GM23338 (cell line): ENCODE measurements at regions not wholly inside any gene's neighbourhood (a gene's known extent, or its start where the extent isn't known, plus 50 kb on each side); places are given as distances from the start of the nearest gene placed in this dataset.

ENCODE experiments used
- ATAC-seq: fragments of 200-7000 bp; cut with Tn5 transposase; 3 replicates; pipeline ENCODE4 v1.9.1; 2020
- DNase-seq: peaks from one replicate; pipeline ENCODE4 v3.0.0-alpha.2; 2015; ENCODE audit warnings: low spot score
- H2AFZ ChIP-seq: fragments of 200-600 bp; sonication (generic); 2 replicates; pipeline ENCODE4 v1.8.0; 2016; ENCODE audit warnings: antibody characterized with exemption, mild to moderate bottlenecking, moderate library complexity
- H3F3A ChIP-seq: fragments of 200-600 bp; sonication (generic); replicated peaks from 2 replicates; pipeline ENCODE4 v1.8.0; 2017; ENCODE audit warnings: antibody characterized with exemption, mixed run types, low read depth
- H3K27ac ChIP-seq: fragments of 200-600 bp; sonication (generic); 2 replicates; pipeline ENCODE4 v1.6.1; 2016; ENCODE audit warnings: low read depth
- H3K27me3 ChIP-seq: fragments of 200-600 bp; sonication (generic); 2 replicates; pipeline ENCODE4 v1.8.0; 2016; ENCODE audit warnings: mild to moderate bottlenecking, mixed run types, moderate library complexity; ENCODE audit not compliant: insufficient read depth
- H3K36me3 ChIP-seq: fragments of 200-600 bp; sonication (generic); 2 replicates; pipeline ENCODE4 v1.8.0; 2016; ENCODE audit warnings: mild to moderate bottlenecking; ENCODE audit not compliant: insufficient read depth
- H3K4me1 ChIP-seq: fragments of 200-600 bp; sonication (generic); 2 replicates; pipeline ENCODE4 v1.8.0; 2016; ENCODE audit warnings: mild to moderate bottlenecking, moderate library complexity; ENCODE audit not compliant: insufficient read depth
- H3K4me2 ChIP-seq: fragments of 200-600 bp; sonication (generic); 2 replicates; pipeline ENCODE4 v1.7.1; 2017; ENCODE audit warnings: mixed run types
- H3K4me3 ChIP-seq: fragments of 200-600 bp; sonication (generic); 2 replicates; pipeline ENCODE4 v1.6.1; 2016; ENCODE audit warnings: mixed run types
- H3K79me2 ChIP-seq: fragments of 200-600 bp; sonication (generic); replicated peaks from 2 replicates; pipeline ENCODE4 v1.8.0; 2017; ENCODE audit warnings: mild to moderate bottlenecking; ENCODE audit not compliant: insufficient read depth
- H3K9me2 ChIP-seq: fragments of 200-600 bp; sonication (generic); 2 replicates; pipeline ENCODE4 v1.8.0; 2017; ENCODE audit not compliant: insufficient read depth
- H4K20me1 ChIP-seq: fragments of 200-600 bp; sonication (generic); replicated peaks from 2 replicates; pipeline ENCODE4 v1.8.0; 2017; ENCODE audit warnings: mild to moderate bottlenecking; ENCODE audit not compliant: insufficient read depth
- H3K27ac Mint-ChIP-seq: 2 replicates; pipeline ENCODE4 v1.8.0; 2020; ENCODE audit warnings: inconsistent platforms, mild to moderate bottlenecking, moderate library complexity, mixed read lengths
- H3K27me3 Mint-ChIP-seq: 3 replicates; pipeline ENCODE4 v1.8.0; 2022; ENCODE audit warnings: low read depth, mild to moderate bottlenecking, moderate library complexity, mixed read lengths, inconsistent platforms; ENCODE audit not compliant: insufficient read depth, poor library complexity
- H3K36me3 Mint-ChIP-seq: 3 replicates; pipeline ENCODE4 v1.8.0; 2021; ENCODE audit warnings: low read depth, mild to moderate bottlenecking, inconsistent platforms, moderate library complexity, mixed read lengths
- H3K4me1 Mint-ChIP-seq: 3 replicates; pipeline ENCODE4 v1.8.0; 2020; ENCODE audit warnings: mild to moderate bottlenecking, inconsistent platforms, mixed read lengths
- H3K4me3 Mint-ChIP-seq: 3 replicates; pipeline ENCODE4 v1.8.0; 2021; ENCODE audit warnings: moderate library complexity, mild to moderate bottlenecking, inconsistent platforms, mixed read lengths
- H3K9me3 Mint-ChIP-seq: 3 replicates; pipeline ENCODE4 v1.8.0; 2020; ENCODE audit warnings: moderate library complexity, mild to moderate bottlenecking, inconsistent platforms, mixed read lengths
- CTCF ChIP-seq, 2 experiments: fragments of 200-600 bp in 1 of 2; sonication (generic) in 1 of 2; conservative IDR thresholded peaks; 2 replicates each; pipeline versions ENCODE4 v1.5.1 to v1.6.1; 2016 to 2017; ENCODE audit warnings: antibody characterized with exemption in 2 of 2, low read depth in 2 of 2, mild to moderate bottlenecking in 2 of 2, moderate library complexity in 1 of 2
- ETS1 ChIP-seq: IDR thresholded peaks from 2 replicates; pipeline ENCODE4 v1.6.1; 2016; ENCODE audit warnings: antibody characterized with exemption
- EZH2 ChIP-seq: fragments of 200-600 bp; sonication (generic); IDR thresholded peaks from one replicate; pipeline ENCODE4 v1.8.0; 2017; ENCODE audit warnings: antibody characterized with exemption, mild to moderate bottlenecking, low read depth; ENCODE audit not compliant: unreplicated experiment
- POLR2AphosphoS5 ChIP-seq: IDR thresholded peaks from 2 replicates; pipeline ENCODE4 v1.6.1; 2016; ENCODE audit warnings: antibody characterized with exemption, low read depth
- REST ChIP-seq: IDR thresholded peaks from one replicate; pipeline ENCODE4 v1.6.1; 2018; ENCODE audit warnings: antibody characterized with exemption; ENCODE audit not compliant: unreplicated experiment
- ZNF114 ChIP-seq: fragments of 250-450 bp; sonication (Bioruptor Pico); IDR thresholded peaks from 2 replicates; pipeline ENCODE4 v1.5.0; 2020; ENCODE audit warnings: mild to moderate bottlenecking, moderate library complexity

GRCh38 chr2:41958775-41959174, 89.0 kb upstream of the PKDCC start (continued):
- TF ChIP-seq REST (no peak), EZH2 (no peak), POLR2AphosphoS5 (no peak), CTCF (conservative IDR thresholded peaks at IDR 0.05; ENCODE audit: low read depth in 2 of 2) (no peak)

- H4K20me1 ChIP-seq = no peaks in the 10 kb centered on the region
- no peak overlapping the region for H3K27ac Mint-ChIP-seq
These were observed 88.1 kb upstream of the PKDCC start for GRCh38 chr2:41959760-41960159.

More at GRCh38 chr2:41959760-41960159, 88.1 kb upstream of the PKDCC start:
- H3K4me1 Mint-ChIP-seq = peaks cover 34% of the 10 kb centered on the region
- no peak overlapping the region for H3K4me2 ChIP-seq
- H3K36me3 ChIP-seq = no peaks in the 10 kb centered on the region
- no peak overlapping the region for H3K4me3 ChIP-seq
- peaks cover 4% of the 10 kb centered on the region for H3K27me3 Mint-ChIP-seq
- TF ChIP-seq ZNF114 (CRISPR knock-in tag) (no peak), REST (no peak), ETS1 (no peak)
- no peak overlapping the region for H3K4me3 Mint-ChIP-seq
- no peaks in the 10 kb centered on the region for H3F3A ChIP-seq
- no peaks in the 10 kb centered on the region for H3K79me2 ChIP-seq
- H3K27me3 ChIP-seq = no peaks in the 10 kb centered on the region
- H3K9me3 Mint-ChIP-seq = no peaks in the 10 kb centered on the region
- ATAC-seq = no peak
- H3K27ac ChIP-seq = no peak overlapping the region
- DNase-seq = no peak
- no peaks in the 10 kb centered on the region for H3K36me3 Mint-ChIP-seq
- peak overlapping the region; percentile 45; the same call in 1 of the 2 replicates for H2AFZ ChIP-seq
- H3K4me1 ChIP-seq = peaks cover 26% of the 10 kb centered on the region
- H3K9me2 ChIP-seq = no peaks in the 10 kb centered on the region
